ENCODE measurements at regions not wholly inside any gene's neighbourhood (a gene's known extent, or its start where the extent isn't known, plus 50 kb on each side); places are given as distances from the start of the nearest gene placed in this dataset.

GRCh38 chr2:121017396-121017795 is 267.6 kb downstream of the TFCP2L1 start:
- no peak for TF ChIP-seq CTCF (IDR thresholded peaks at IDR 0.05; ENCODE audit: borderline replicate concordance, control extremely low read depth, extremely low read depth, insufficient read depth, missing control alignments)
- DNase-seq (ENCODE audit: low spot score), result no peak
- in situ Hi-C loops (cut with MboI; ENCODE audit: low sequenced_read_pairs, unreplicated experiment), result no loop called here

GRCh38 chr2:121018136-121019061 is 266.6 kb downstream of the TFCP2L1 start:
- TF ChIP-seq CTCF (IDR thresholded peaks at IDR 0.05; ENCODE audit: borderline replicate concordance, control extremely low read depth, extremely low read depth, insufficient read depth, missing control alignments), result no peak
- no peak for DNase-seq (ENCODE audit: low spot score)
- in situ Hi-C loops (cut with MboI; ENCODE audit: low sequenced_read_pairs, unreplicated experiment), result no loop called here

GRCh38 chr2:121019071-121019470 is 265.9 kb downstream of the TFCP2L1 start:
- TF ChIP-seq CTCF (IDR thresholded peaks at IDR 0.05; ENCODE audit: borderline replicate concordance, control extremely low read depth, extremely low read depth, insufficient read depth, missing control alignments), result no peak
- in situ Hi-C loops (cut with MboI; ENCODE audit: low sequenced_read_pairs, unreplicated experiment), result no loop called here
- no peak for DNase-seq (ENCODE audit: low spot score)

- in situ Hi-C loops (cut with MboI; ENCODE audit: low sequenced_read_pairs, unreplicated experiment), result no loop called here
- no peak for TF ChIP-seq CTCF (IDR thresholded peaks at IDR 0.05; ENCODE audit: borderline replicate concordance, control extremely low read depth, extremely low read depth, insufficient read depth, missing control alignments)
- DNase-seq (ENCODE audit: low spot score), result no peak
Observed at GRCh38 chr2:121019756-121020155, 265.2 kb downstream of the TFCP2L1 start.

GRCh38 chr2:121021685-121022084 is 263.3 kb downstream of the TFCP2L1 start:
- TF ChIP-seq CTCF (IDR thresholded peaks at IDR 0.05; ENCODE audit: borderline replicate concordance, control extremely low read depth, extremely low read depth, insufficient read depth, missing control alignments), result no peak
- no peak for DNase-seq (ENCODE audit: low spot score)
- in situ Hi-C loops (cut with MboI; ENCODE audit: low sequenced_read_pairs, unreplicated experiment), result no loop called here

GRCh38 chr2:121028577-121028976 is 256.4 kb downstream of the TFCP2L1 start:
- no peak for DNase-seq (ENCODE audit: low spot score)
- in situ Hi-C loops (cut with MboI; ENCODE audit: low sequenced_read_pairs, unreplicated experiment), result no loop called here
- TF ChIP-seq CTCF (IDR thresholded peaks at IDR 0.05; ENCODE audit: borderline replicate concordance, control extremely low read depth, extremely low read depth, insufficient read depth, missing control alignments), result no peak
